GM08714 (cell line): ENCODE measurements at regions not wholly inside any gene's neighbourhood (a gene's known extent, or its start where the extent isn't known, plus 50 kb on each side); places are given as distances from the start of the nearest gene placed in this dataset.
A peak's percentile ranks its signal among the peaks of the same experiment; 100 is the strongest.

Experiments
- H3K4me3 ChIP-seq: fragments of 200-500 bp; sonication (Bioruptor generic); 2 replicates; pipeline ENCODE4 v1.5.1; 2014; ENCODE audit warnings: mild to moderate bottlenecking, low read length, inconsistent platforms
- ZNF274 ChIP-seq: IDR thresholded peaks from 2 replicates; pipeline ENCODE4 v1.6.1; 2012; ENCODE audit warnings: mild to moderate bottlenecking, low read depth, low read length

DNA sequence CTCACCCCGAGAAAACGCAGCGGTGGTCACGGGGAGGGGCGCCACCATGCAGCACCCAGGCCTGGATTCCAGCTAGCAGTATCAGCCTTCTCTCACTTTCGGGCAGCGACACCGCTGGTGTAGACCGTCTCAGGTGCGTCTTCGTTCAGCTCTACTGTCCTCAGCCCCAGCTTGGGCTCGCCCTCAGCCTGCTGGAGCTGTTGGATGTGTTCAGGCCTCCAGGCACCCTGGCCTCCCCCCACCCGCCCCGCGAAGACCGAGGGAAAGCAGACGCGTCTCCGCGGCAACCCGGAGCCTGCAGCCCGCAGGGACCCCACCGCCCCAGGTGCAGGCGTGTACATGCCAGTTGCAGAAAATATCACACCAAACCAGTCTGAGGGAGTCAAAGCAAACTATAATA lies 60.8 kb upstream of the CARMIL1 start:
- no peak for TF ChIP-seq ZNF274
- H3K4me3 ChIP-seq = no peak overlapping the region

DNA sequence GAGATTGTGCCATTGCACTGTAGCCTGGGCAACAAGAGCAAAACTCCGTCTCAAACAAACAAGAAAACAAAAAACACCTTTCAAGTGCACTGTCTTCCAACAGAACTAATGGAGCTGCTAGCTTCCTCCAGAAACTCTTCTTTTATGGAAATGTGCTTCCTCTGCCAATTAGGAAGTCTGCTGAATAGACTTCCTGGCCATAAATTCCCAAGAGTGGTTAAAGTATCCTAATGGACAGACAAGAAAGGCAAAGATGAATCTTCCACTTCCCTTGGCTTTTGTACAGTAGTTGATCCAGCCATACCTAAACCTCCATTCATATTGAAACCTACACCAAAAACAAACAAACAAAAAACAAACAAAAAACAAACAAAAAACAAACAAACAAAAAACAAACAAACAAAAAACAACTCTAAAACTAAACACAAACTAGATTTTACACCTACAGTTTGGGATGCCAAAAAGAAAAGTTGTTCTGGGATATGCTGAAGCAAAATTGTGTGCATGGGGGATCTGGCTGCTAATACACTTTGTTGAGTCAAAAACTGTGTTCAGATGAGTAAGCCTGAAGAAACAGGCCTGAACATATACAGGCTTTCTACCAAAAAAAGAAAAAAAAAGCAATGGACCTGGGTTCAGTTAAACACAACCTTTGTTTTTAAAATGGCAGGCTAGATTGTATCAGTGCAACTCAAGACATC lies 59.8 kb upstream of the CARMIL1 start:
- TF ChIP-seq ZNF274 = no peak
- H3K4me3 ChIP-seq = no peak overlapping the region

DNA sequence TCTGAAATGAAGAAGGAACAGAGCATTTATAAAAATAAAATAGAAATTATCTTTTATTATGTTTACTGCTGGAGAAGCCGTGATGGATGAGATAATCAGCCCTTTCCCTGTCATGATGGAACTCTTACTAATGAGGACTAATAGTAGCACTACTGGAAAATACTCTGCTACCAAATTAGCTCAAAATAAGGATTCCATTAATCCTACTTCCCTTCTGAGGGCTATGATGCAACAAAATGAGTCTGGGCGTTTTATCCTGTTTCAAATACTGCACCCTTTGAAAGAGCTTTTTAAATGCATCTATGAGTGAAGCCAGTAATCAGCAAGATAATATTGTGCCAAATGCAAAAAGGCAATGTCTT lies 59.3 kb upstream of the CARMIL1 start:
- no peak overlapping the region for H3K4me3 ChIP-seq
- TF ChIP-seq ZNF274 = no peak

DNA sequence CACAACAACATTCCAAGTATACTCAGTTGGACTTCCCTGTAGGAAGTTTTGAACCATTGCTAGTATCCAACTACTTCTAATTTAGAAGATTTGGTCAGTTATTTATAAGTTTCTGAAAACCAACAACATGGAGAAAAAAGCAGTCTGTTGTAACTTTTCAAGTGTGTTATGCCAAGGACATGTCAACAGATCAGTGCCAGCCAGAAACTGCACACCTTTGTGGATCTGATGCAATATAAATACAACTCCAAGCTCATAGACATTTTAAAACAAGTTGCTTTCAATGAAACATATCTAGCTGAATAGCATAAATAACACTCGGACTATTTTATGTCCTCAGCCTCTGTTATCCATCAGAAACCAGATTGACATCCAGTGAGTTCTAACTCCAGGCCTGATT lies 58.3 kb upstream of the CARMIL1 start:
- no peak overlapping the region for H3K4me3 ChIP-seq
- no peak for TF ChIP-seq ZNF274

DNA sequence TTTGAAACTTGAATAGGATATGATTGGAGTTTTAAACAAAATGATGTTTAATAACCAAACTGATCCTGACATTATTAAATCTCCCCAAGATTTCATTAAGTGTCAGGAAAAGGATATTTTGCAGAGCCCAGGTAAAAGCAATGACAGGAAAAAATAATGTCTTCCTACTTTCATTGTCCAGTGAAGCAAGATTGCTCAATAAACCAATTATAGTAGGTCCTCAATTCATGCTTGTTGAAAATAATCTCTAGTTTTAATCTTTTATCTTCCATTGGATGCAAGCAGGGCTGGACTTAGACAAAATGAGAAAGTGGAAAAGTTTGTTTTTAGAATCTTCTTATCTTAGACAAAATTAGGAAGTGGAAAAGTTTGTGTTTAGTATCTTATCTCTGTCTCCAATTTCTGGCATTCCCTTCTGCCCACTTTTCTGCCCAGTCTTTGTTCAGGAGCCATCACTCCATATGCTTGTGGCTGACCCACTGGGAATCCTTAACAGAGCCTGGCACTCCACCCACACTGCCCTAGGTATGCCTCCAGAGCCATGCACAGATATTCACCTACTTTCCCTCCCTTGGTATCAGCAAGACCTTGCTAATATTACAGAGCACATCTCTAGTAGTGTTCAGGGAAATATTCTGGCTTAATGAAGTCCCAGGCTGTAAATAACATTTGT lies 57.0 kb upstream of the CARMIL1 start:
- no peak overlapping the region for H3K4me3 ChIP-seq
- no peak for TF ChIP-seq ZNF274

DNA sequence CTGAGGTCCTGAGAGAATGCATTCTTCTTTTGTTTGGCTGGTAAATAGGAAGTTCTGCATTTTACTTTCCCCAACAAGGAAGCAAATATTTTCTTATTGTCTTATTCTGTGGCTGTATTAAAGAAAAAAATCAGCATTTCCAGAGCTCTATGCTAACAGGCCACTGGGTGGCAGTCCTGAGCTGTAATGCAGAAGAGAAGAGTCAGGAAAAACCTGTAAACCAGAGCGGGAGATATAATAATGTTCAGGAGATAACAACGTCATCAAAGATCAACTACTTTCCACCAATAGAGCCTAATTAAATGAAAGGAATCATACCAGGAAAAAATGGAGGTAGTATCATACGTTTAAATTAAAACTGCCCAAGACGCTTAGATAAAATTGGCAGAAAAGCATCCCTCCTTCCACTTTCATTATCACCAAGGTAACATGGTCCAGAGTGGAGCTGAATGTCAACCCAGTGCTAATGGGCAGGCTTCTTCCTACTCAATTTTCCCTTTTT lies 55.6 kb upstream of the CARMIL1 start:
- TF ChIP-seq ZNF274 = no peak
- H3K4me3 ChIP-seq = peak overlapping the region; percentile 45; the same call in 1 of the 2 replicates

DNA sequence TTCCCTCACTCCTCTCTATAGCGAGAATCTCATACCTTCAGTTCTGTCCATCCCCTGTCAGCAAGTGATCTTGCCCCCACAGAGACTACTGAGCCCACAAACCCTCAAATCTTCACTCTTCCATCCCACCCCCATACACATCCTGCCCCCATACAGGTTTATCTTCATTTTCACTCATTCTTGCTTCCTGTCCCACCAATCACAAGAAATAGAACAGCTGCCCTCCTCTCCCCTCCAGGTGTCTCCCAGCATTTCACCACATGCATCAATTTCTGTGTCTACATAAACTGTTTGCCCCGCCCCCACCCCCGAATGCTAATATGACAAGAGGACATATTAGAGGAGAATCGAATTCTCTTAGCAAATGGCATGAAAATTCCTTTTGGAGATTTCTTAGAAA lies 54.9 kb upstream of the CARMIL1 start:
- H3K4me3 ChIP-seq = no peak overlapping the region
- no peak for TF ChIP-seq ZNF274

DNA sequence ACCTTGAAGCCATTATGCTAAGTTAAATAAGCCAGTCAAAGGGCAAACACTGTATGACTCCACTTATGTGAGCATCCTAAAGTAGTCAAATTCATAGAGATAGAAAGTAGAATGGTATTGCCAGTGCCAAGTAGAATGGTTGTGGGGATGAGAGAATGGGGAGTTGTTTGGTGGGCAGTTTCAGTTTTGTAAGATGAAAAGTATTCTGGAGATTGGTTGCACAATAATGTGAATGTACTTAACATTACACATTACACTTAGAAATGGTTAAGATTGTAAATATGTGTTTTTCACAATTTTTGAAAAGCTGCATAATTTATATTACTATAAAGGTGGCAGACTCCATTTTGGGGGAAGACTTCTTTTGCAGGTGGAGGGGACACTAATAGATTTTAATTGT lies 51.3 kb upstream of the CARMIL1 start:
- TF ChIP-seq ZNF274 = no peak
- H3K4me3 ChIP-seq = no peak overlapping the region
